RPMI8226 (cell line): ENCODE measurements at regions not wholly inside any gene's neighbourhood (a gene's known extent, or its start where the extent isn't known, plus 50 kb on each side); places are given as distances from the start of the nearest gene placed in this dataset.
"Not testable (repeated sequence)": the region's sequence is repeated elsewhere in the genome, so short reads cannot be mapped to it uniquely, and the experiment has no call there.

Experiments
- DNase-seq: peaks from one replicate; pipeline ENCODE4 v3.0.0-alpha.2; 2015

DNA sequence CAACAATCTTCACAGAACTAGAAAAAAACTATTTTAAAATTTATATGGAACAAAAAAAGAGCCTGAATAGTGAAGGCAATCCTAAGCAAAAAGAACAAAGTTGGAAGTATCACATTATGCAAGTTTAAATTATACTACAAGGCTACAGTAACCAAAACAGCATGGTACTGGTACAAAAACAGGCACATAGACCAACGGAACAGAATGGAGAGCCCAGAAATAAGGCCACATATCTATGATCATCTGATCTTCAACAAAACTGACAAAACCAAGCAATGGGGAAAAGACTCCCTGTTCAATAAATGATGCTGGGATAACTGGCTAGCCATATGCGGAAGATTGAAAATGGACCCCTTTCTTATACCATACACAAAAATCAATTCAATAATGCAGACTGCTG lies 74.4 kb upstream of the RTN4 start:
- DNase-seq: not testable (repeated sequence)

DNA sequence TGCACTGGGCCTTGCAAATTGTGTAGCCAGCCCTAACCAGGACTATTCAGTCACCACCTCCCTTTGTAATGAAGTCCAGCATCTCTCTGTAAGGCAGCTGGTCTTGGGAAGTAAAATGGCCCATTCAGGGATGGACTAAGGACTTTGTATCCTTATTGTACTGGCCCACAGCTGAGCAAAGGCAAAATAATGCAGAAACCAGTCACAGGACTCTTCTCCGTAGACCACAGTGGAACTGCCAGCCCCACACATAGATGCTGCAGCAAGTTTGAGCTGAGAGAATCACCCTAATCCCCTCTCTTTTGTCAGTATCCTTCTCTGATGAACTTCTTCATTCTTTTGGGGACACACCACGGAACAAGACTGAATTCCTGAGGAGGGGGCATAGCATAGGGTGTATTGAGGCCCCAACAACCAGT lies 73.6 kb upstream of the RTN4 start:
- no peak for DNase-seq

DNA sequence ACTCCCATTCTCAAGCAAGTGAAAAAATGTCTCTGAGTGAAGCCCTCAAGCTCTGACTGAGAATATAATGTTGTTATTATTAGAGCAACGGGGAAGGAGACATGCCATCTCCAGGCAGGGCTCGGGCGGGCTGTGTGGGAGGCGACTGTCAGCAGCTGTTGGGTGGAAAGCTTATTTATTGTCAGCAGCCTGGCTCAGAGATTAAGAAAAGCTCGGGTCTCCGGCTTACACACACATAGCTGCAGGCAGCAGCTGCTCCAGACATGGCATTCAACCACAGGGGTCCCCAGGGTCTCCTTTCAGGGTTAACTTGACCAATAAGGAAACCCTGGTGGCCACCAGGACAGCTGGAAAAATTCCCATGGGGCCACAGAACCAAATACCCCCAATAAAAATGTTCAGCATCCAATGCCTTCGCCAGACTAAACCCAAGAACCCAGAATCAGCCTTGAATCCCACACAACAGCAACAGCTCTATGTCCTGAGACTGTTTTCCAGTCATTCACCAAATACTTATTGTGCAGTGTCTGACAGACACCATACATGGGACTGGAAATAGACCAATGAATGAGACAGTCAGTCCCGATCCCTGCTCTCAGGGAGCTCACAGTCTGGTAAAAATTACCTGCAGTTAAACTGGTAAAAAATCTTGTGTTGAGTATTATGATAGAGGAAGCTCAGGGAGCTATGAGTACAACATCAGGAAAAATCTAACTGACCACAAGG lies 70.5 kb upstream of the RTN4 start:
- DNase-seq: no peak

DNA sequence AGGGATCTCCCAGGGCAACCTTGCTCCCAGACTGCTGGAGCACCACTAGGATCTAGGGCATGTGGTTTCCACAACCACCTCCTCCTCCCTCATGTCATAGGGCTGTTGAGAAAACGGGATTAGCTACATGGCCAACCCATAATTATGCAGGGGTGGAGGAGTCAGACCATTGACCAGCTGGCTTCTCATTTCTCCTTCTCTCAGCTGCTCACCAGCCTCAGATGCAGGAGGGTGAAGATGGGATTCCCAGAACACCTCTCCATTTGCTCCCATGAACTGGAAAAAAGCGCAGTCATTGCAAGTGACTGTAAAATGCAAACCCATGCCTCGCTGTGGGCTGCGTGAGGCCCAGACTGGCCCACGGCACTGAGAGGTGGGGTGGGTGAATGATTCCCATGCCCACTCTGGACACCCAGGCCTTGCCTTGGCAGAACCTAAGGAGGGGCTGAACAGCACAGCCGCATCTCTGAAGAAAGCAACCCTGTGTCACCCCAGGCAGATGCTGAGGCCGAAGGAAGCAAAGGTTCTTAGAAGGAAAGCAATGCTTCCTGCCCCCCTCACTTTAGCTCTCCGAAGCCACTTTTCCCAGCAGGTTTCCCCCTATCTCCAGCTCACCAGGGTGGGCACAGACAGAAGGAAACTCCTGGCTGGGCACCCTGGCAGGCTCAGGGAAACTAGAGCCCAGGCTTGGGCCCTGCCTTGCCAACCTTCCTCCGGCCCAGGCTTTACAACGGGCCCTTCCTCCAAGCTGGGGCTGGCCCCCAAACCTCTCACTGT lies 69.6 kb upstream of the RTN4 start:
- DNase-seq: no peak

DNA sequence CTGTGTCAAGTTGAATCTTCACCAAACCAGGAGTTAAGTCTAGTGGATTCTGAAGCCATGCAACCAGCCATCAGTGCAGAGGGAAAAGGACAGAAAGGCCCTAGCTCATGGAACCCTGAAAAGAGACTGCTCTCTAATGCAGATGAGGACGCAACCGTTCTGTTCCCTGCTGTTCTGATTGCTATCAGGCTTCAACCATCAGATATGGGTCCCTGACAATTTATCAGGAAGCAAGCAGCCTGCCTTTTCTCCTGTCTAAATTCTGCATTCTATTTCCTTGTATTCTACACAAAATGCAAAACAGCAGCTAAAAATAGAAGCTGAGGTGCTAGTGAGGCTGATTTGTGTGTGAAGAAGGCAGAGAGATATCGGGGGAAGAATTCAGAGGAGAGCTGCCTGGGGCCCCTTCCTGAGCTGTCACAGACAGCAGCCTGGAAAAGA lies 68.4 kb upstream of the RTN4 start:
- no peak for DNase-seq

DNA sequence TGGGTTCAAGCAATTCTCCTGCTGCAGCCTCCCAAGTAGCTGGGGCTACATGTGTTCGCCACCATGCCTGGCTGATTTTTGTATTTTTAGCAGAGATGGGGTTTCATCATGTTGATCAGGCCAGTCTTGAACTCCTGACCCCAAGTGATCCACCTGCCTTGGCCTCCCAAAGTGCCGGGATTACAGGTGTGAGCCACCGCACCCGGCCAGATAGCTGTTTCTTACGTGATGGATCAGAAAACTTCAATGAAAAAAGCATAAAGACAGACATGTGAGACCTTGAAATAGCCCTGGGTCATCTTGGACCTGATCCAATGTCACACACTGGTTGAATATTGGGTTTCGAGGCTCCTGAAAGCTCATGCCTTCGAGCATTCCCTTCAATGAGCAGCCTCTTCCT lies 66.7 kb upstream of the RTN4 start:
- no peak for DNase-seq

DNA sequence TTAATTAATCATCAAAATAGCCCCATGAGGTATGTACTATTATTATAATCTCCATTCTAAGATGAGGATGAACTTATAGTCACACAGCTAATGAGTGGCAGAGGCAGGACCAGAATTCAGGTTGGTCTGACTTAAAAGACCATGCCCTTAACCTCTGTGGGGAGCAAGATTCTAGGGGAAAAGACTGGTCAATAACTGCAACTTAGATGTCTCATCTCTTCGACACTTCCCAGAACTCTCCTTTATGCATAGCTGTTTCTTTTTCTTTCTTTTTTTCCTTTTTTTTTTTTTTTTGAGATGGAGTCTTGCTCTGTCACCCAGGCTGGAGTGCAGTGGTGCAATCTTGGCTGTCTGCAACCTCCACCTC lies 66.3 kb upstream of the RTN4 start:
- no peak for DNase-seq

DNA sequence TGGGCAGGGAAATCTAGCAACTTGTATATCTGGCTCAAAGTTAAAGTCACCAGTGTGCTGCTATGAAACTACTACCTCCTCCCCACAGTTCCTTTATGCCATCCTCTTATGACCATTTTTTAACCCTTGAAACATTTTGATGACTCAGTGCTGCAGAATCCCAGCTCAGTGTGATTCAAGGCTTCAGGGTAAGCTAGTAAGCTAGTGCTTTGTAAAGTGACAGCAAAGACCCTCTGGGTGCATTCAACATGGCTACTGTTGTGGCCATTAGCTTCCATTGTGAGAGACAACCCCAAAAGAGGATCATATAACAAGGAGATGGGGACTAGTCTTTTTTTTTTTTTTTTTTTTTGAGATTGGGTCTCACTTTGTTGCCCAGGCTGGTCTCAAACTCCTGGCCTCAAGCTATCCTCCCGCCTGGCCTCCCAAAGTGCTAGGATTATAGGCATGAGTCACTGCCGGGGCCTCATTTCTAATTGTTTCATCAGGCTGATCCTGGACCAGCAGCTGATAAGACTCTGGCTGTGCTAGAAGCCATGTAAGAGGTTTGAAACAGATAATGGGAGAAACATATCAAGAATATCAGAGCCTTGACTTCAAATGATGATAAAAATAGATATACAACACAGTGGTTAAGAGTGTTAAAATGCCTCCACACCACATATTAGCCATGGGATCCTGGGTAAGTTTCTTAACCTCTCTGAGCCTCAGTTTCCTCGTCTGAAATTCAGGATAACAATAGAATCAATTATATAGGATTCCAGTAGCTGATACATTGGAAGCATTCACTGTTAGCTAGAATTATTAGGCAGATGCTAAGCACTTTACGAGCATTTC lies 65.7 kb upstream of the RTN4 start:
- DNase-seq: no peak

DNA sequence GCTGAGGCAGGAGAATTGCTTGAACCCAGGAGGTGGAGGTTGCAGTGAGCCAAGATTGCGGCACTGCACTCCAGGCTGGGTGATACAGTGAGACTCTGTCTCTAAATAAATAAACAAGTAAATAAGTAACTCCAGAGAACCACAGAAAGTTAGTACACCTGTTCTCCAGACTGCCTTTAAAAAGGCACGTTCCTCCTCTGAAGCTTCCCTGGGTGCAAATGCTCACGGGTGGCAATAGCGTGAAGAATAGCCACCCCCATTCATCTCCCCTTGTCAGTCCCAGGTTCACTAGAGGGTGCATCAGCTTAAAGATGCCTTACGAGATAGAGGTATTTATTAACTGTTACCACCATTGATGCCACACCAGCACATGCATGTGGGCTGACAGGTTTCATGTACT lies 64.3 kb upstream of the RTN4 start:
- DNase-seq: no peak

DNA sequence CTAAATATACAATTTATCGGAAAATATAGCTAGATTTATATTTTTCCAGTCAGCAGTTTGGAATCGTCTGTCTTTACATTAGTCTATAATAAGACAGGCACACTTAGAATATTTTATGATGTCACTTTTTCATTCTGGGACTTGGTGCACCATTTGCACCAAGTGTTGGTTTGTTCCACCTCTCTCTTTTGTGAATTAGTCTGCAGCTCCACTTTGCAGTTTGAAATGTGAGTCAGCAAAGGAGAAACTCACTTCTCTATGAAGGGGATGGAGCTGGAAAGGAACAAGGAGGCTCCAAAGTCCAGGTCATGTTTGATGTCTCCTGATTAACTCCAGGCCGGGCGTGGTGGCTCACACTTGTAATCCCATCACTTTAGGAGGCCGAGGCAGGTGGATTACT lies 63.8 kb upstream of the RTN4 start:
- no peak for DNase-seq

DNA sequence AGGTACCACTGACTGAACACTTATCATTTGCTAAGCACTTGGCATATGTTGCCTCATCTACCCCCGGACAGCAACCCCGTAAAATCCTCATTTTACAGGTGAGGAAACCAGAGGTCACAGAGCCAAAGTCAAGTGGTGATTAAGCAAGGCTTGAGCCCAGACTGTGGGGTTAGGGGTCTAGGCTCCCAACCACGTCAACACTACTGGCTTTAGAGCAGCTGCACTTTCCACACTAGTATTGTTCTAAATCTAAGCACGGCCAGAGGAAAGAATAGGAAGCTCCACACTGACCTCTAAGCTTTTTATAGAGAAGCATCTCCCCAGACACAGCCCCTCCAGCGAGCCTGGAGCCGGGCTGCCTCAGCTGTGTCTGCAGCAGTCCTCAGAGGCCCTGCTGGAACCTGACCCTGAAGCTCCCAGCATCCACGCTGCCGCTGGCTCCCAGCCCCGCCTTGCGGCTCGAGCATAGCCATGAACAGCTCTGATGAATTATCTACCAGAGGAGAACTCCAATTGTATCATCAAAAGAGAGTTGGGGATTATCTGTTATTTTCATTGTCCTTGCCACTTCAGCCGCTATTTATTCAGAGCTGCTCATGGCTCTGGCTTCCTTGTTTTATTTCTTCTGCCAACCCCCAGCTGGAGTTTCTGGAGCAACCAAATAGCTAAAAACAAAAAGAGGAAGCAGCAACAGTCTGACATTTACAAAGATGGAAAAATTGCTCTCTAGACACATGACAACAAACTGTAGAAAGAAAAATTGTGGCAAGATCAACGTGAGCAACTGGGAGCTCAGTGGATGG lies 62.2 kb upstream of the RTN4 start:
- peak; percentile 37 for DNase-seq

DNA sequence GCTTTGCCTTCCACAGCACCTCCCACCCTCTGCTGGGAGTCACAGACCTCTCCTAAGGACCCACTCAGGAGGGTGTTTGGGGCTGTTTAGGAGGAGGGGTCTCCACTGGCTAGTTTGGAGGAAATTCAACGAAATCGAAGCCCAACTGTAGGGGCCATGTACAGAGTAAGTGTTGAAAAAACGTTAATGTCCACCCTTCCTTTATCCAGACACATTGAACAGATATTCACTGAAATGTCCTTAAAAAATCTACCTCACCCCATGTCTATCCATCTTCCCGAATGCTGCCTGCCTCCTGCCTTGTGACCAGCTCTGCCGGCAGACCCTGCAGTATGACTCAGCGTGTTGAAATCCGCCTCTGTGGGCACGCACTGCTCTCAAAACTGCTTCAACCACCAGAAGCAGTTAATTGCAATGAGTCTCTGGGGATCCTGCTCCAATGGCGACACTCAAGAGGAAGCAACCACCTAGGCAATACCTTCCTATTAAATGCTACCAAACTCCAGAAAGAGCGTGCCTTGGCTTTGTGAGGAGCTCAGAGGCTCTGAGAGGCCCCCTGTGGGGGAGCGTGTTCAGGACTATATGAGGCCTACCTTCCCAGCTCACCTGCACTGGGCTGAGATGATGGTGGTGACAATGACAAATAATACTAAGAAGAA lies 61.4 kb upstream of the RTN4 start:
- DNase-seq: no peak

DNA sequence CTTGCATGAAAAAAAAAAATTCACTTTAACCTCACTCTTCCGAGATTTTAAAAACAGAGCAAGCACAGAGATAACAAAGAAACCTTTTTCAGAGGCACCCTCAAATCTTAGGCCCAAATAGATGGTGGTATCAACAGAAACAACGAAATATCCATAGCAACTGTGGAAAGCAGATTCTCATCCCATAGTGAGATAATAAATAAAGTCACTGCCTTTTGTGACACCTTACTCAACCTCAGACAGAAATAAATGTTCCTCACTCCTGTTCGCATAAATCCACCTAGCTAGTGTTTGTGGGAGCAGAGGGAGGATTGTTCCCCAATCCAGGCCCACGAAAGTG lies 60.9 kb upstream of the RTN4 start:
- DNase-seq: no peak

DNA sequence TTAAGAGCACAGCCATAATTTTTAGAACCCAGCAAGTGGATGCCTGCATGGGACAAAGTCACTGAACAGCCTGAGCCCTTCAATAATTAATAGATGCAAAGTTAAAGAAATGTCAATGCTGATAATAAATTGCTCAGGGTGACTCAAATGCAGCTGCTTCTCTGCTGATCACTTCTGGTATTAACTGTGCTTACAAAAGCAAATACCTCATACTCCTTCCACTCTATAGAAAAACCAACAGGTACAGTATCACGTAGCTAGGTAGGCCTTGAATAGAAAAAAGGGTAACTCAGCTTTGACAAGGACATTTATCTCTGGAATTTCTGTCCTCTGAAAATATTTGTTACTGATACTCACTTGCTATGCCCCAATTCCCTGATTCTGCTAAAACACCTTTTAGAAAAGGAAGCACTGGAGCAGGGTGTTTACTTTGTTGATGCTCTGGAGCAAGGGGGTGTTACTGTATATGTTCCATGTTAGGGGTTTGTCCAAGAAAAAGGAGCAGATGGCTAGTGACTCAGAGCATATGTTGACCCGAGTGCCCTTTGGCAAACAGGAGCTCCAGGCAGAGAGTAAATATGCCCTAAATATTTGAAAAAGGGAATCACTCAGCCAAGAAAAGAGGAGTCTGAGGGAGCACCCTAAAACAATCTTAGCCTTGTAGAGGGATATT lies 59.1 kb upstream of the RTN4 start:
- DNase-seq: no peak

DNA sequence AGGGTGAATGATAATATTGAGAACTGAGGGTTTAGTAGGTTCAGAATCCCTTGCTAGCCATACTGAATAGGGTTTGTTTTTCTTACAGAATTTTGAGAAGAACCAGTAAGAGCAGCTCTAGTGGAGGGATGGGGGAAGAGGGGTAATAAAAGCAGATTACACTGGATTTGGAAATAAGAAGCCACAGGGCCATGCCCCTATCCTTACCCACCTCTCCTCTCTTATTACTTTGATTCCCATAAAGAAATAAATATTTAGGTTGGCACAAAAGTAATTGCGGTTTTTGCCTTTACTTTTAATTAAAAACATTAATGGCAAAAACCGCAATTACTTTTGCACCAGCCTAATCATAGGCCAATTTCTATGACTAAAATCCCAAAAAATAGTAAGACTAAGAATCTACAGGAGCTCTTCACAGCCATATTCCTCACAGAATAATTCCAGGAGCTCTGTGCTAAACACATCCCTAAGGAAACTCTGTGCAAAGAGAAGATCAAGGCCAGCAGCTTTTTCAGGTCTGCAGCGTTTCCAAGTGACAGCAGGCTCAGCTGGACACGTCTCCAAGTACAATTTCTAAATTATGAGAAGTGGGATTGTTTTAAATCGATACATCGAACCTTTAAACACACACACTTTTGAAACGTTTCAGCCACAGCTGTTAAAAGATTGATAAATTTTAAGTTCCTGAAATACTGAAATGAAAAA lies 58.4 kb upstream of the RTN4 start:
- no peak for DNase-seq

DNA sequence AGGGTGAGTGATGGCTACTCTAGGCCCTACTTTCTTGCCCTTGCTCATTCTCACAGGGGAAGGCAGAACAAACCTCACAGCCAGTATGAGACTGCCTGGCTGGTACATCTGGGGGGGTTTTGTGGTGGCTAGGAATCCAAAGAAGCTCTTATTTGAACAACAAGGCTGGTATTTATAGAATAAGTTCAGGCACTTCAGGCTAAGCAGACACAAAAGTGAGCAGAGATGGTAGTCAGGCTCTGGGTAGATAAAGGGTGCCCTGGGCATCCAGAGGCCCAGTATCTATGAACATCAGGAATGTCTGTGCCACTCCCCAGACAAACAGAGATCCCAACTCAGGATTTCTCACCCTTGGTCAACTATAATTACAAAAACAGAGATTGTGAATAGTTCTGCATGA lies 57.2 kb upstream of the RTN4 start:
- no peak for DNase-seq

DNA sequence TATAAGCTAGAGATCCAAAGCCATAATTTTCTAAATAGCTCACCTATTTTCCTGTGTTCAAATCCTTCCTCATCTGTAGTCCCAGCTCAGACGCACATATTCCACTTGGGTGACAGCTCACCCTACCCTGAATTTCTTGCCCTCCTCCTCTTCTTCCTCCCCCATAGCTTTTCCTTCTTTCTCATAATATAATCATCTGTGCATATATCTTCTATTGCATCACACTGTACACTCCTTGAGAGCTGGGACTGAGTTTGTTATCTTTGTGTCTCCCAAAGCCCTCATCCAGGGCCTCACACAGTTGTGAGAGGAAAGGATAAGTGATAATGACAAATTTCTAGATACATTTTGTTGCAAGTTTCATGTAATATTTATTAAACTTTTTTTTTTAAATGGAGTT lies 55.9 kb upstream of the RTN4 start:
- DNase-seq: no peak

DNA sequence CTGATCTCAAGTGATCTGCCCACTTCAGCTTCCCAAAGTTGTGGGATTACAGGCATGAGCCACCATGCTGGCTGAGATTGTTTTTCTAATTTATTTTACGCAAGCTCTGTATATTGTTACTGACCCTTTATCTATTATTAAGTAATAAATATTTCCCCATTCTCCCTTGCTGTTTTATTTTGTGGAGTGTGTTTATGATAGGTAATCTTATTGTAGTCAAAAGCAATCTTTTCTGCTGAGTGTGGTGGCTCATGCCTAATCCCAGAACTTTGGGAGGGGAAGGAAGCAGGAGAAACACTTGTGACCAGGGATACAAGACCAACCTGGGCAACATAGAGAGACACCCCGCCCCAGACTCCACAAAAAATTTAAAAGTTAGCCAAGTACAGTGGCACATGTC lies 55.2 kb upstream of the RTN4 start:
- DNase-seq: no peak

DNA sequence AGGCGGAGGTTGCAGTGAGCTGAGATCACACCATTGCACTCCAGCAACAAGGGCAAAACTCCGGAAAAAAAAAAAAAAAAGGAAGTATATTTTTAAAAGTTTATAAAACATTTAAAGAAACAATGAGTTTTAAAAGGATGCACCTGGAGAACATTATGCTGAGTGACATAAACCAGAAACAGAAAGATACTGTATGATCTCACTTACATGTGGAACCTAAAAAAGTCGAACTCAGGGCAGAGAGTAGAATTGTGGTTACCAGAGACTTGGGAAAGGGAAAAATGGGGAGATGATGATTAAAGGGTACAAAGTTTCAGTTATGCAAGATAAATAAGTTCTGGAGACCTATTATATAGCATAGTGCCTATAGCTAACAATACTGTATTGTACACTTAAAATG lies 52.8 kb upstream of the RTN4 start:
- DNase-seq: peak; percentile 38

DNA sequence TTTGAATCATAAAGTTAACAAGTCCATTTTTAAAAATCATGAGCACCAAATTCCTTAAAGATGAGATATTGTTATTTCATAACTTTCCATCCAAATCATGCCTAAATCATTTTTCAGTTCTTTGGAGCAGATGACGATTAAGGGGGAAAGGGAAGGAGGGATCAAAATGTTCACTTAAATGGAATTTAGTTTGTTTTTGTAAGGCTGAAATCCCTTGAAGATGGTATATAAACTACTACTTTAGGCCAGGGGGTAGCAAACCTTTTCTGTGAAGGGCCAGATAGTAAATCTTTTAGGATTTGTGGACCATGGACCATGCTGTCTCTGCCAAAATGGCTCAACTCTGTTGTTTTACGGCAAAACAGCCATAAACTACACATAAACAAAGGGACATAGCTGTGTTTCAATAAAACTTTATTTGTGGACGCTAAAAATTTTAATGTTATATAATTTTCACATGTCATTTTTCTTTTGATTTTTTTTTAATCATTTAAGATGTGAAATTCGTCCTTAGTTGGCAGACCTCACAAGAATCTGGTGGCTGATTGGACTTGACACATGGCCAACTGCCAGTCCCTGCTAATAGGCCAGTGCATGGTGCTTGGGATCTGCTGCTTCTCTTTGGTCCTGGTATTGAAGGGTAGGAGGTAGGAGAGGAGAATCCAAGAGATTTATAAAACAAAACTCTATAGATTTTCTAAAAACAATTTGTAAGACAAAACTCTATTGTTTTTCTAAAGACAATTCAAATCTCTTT lies 52.0 kb upstream of the RTN4 start:
- DNase-seq: no peak

DNA sequence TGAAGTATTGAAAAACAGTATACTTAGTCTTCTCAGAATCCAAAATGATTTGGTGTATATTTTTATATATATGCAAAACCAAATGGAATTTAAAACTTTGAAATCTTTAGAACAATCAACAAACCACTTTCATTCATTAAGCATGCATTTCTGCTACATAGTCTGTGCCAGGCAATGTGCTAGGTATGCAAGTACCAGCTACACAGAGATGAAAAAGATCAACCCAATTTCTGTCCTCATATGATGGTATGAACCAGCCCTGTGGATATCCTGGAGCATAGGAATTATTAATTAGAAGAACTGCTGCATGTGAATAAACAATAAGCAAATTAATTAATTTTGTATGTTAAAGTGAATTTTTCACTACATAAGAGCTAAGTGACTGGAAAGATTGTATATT lies 51.2 kb upstream of the RTN4 start:
- DNase-seq: no peak
